ENCODE measurements at regions not wholly inside any gene's neighbourhood (a gene's known extent, or its start where the extent isn't known, plus 50 kb on each side); places are given as distances from the start of the nearest gene placed in this dataset.

DNA sequence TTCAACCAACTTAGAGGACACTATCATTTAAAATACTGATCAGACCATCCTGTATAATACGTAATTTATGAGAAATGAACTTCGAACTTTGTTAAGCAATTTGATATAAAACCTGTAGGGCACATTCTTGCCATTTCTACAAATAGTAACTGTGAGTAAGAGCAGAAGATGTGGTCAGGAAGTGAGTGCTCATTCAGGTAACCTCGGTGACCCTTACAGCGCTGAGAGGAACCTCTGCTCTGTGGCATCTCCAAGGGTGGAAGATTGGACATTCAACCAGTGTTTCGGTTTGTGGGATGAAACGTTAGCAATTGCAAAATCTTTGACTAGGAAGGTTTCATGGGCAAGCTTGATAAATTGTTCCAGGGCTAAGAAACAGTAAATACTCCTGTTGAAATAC lies 194.8 kb upstream of the IRX2 start:
- ChIA-PET POLR2A (ENCODE audit: low non-redundant PET) (no interaction called here), CTCF (no interaction called here)
- TF ChIP-seq CTCF (conservative IDR thresholded peaks at IDR 0.05; ENCODE audit: low read depth) = no peak
- DNase-seq (ENCODE audit: low spot score) = peak; percentile 11
- H3K27ac ChIP-seq = no peak overlapping the region

- ChIA-PET POLR2A (ENCODE audit: low non-redundant PET) (interaction anchor here (0.5 kb wide), 1 partner anchor 16 kb away, joined by 3 read pairs; no protein-coding TSS in a partner anchor), CTCF (interaction anchor here (0.6 kb wide), 1 partner anchor 14 kb away, joined by 4 read pairs; no protein-coding TSS in a partner anchor)
- TF ChIP-seq CTCF (conservative IDR thresholded peaks at IDR 0.05; ENCODE audit: low read depth) = no peak
- H3K27ac ChIP-seq = no peak overlapping the region
- DNase-seq (ENCODE audit: low spot score) = no peak
Observed at GRCh38 chr5:2936413-2936812, 184.9 kb upstream of the IRX2 start.

- H3K27ac ChIP-seq = no peak overlapping the region
- no peak for DNase-seq (ENCODE audit: low spot score)
- ChIA-PET CTCF (no interaction called here), POLR2A (ENCODE audit: low non-redundant PET) (no interaction called here)
- no peak for TF ChIP-seq CTCF (conservative IDR thresholded peaks at IDR 0.05; ENCODE audit: low read depth)
Observed at GRCh38 chr5:2929779-2930178, 178.3 kb upstream of the IRX2 start.

- no peak for TF ChIP-seq CTCF (conservative IDR thresholded peaks at IDR 0.05; ENCODE audit: low read depth)
- H3K27ac ChIP-seq = no peak overlapping the region
- POLR2A ChIA-PET (ENCODE audit: low non-redundant PET) = no interaction called here
- DNase-seq (ENCODE audit: low spot score) = no peak
- CTCF ChIA-PET = interaction anchor here (0.8 kb wide), 1 partner anchor 217 kb away, joined by 4 read pairs; no protein-coding TSS in a partner anchor
Observed at GRCh38 chr5:2921651-2922050, 170.2 kb upstream of the IRX2 start.

DNA sequence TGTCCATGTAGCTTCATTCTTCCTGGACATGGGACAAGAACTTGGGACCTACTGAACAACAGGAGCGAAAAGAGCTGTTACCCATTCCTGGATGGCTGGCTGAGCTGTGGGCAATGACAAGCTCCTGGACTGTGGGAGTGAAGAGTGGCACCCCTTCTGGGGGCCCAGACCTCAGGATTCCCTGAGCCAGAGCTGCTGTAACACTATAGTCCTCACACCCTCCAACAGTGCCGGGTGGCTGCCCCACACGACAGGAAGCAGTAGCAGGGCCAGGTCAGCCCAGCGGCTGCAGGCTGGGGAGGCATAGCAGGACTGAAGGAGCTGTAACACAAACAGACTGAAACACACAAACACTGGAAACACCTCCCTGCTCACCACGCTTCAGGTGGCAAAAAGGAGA lies 169.7 kb upstream of the IRX2 start:
- H3K27ac ChIP-seq = no peak overlapping the region
- no peak for DNase-seq (ENCODE audit: low spot score)
- ChIA-PET CTCF (interaction anchor here (0.8 kb wide), 1 partner anchor 217 kb away, joined by 4 read pairs; no protein-coding TSS in a partner anchor), POLR2A (ENCODE audit: low non-redundant PET) (no interaction called here)
- TF ChIP-seq CTCF (conservative IDR thresholded peaks at IDR 0.05; ENCODE audit: low read depth) = no peak

DNA sequence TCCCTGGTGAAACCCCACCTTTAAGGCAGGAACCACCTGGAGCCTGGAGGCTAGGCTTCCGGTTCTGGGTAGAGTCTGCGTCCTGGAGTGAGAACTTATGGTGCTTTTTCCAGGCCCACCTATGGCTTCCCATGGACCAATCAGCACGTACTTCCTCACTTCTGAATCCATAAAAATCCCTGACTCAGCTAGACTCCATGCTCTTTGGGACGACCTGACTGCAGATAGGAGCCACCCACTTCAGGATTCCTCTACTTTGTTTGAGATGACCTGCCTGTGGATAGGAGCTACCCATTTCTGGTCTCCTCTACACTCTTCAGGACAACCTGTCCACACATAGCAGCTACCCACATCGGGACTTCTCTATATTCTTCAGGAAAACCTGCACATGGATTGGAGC lies 168.8 kb upstream of the IRX2 start:
- ChIA-PET POLR2A (ENCODE audit: low non-redundant PET) (interaction anchor here (0.7 kb wide), 1 partner anchor 16 kb away, joined by 3 read pairs; no protein-coding TSS in a partner anchor), CTCF (no interaction called here)
- H3K27ac ChIP-seq = no peak overlapping the region

More for the DNA sequence above, 168.8 kb upstream of the IRX2 start:
- no peak for TF ChIP-seq CTCF (conservative IDR thresholded peaks at IDR 0.05; ENCODE audit: low read depth)
- DNase-seq (ENCODE audit: low spot score) = no peak
